AG04450 (cell line): ENCODE measurements at regions not wholly inside any gene's neighbourhood (a gene's known extent, or its start where the extent isn't known, plus 50 kb on each side); places are given as distances from the start of the nearest gene placed in this dataset.

Experiments used
- CTCF ChIA-PET: fragments of 300-600, 350-600 bp; formaldehyde crosslinking; extraction: SDS; loops from one replicate; lab custom pipeline; 2022; ENCODE audit warnings: antibody characterized with exemption, inconsistent platforms; lab: Charles Lee
- POLR2A ChIA-PET: fragments of 350-600 bp; formaldehyde crosslinking; extraction: SDS; loops from one replicate; lab custom pipeline; 2021; ENCODE audit warnings: antibody characterized with exemption, inconsistent platforms; lab: Yijun Ruan, JAX
- DNase-seq: peaks from one replicate; pipeline ENCODE4 v3.0.0-alpha.2; 2011; ENCODE audit warnings: low read depth, low spot score
- H3K27ac ChIP-seq: one replicate; pipeline ENCODE4 v1.5.1; 2012; ENCODE audit warnings: low read depth, low read length, control low read depth
- H3K27me3 ChIP-seq: one replicate; pipeline ENCODE4 v1.6.0; 2012; ENCODE audit warnings: low read length; ENCODE audit not compliant: control insufficient read depth, insufficient read depth
- H3K4me3 ChIP-seq: 2 replicates; pipeline ENCODE4 v1.5.1; 2011; ENCODE audit warnings: mild to moderate bottlenecking, low read depth, low read length, control low read depth
- H3K9me3 ChIP-seq: 2 replicates; pipeline ENCODE4 v1.5.1; 2012; ENCODE audit warnings: low read length; ENCODE audit not compliant: control insufficient read depth, insufficient read depth
- TF ChIP-seq, protein P1 (sequence below): IDR thresholded peaks from 2 replicates; pipeline ENCODE4 v1.5.1; 2011; ENCODE audit warnings: low read depth, low read length, control low read depth, inconsistent platforms

DNA sequence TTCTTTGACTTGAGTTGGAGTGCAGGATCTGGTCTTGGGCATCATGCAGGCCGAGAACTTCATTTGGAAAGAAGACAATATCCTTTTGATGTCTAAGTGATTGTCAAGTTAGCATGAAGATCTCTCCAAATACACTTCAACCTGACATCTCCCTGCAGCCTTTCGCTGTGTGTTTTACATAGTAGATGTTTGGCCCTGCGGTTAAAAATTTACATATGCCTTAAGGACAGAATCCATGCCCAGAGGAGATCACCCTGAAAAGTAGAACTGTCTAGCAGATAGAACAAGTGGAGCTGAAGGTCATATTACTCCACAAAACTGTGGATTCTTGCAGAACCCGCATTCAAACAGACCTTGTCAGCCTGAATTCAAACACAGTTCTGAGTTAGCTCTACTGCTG, 409.9 kb downstream of the LPIN1 start:
- DNase-seq: no peak
- Histone ChIP-seq H3K9me3 (no peaks in the 10 kb centered on the region), H3K4me3 (no peak overlapping the region), H3K27ac (no peak overlapping the region), H3K27me3 (no peaks in the 10 kb centered on the region)
- CTCF ChIA-PET: interaction anchor here (1.4 kb wide), 1 partner anchor 775 kb away, joined by 4 read pairs; no protein-coding TSS in a partner anchor
- POLR2A ChIA-PET: interaction anchor here (2.0 kb wide), 1 partner anchor 13 kb away, joined by 4 read pairs; no protein-coding TSS in a partner anchor
- TF ChIP-seq, protein P1, sequence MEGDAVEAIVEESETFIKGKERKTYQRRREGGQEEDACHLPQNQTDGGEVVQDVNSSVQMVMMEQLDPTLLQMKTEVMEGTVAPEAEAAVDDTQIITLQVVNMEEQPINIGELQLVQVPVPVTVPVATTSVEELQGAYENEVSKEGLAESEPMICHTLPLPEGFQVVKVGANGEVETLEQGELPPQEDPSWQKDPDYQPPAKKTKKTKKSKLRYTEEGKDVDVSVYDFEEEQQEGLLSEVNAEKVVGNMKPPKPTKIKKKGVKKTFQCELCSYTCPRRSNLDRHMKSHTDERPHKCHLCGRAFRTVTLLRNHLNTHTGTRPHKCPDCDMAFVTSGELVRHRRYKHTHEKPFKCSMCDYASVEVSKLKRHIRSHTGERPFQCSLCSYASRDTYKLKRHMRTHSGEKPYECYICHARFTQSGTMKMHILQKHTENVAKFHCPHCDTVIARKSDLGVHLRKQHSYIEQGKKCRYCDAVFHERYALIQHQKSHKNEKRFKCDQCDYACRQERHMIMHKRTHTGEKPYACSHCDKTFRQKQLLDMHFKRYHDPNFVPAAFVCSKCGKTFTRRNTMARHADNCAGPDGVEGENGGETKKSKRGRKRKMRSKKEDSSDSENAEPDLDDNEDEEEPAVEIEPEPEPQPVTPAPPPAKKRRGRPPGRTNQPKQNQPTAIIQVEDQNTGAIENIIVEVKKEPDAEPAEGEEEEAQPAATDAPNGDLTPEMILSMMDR: no peak

DNA sequence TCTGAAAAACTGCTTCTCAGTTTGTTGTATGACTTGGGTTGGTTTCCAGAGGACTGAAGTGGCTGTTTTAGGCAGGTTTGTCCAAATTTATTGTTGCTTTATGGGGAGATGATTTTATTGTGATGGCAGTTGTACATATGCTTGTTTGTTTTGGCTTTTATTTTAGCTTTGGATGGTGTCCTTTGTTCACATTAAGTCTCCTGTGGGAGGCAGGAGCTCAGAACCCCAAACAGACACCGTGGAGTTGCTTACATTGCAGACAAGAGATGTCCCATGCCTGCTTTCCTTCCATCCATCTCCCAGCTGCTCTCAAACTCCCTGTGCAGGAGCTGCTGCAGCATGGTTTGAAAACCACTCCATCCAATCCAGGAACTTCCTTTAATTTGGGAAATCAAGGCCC, 414.7 kb downstream of the LPIN1 start:
- no peak overlapping the region for H3K27ac ChIP-seq
- no peak for DNase-seq
- no peaks in the 10 kb centered on the region for H3K9me3 ChIP-seq
- TF ChIP-seq, protein P1: no peak
- POLR2A ChIA-PET: no interaction called here
- CTCF ChIA-PET: no interaction called here
- no peak overlapping the region for H3K4me3 ChIP-seq
- no peaks in the 10 kb centered on the region for H3K27me3 ChIP-seq

DNA sequence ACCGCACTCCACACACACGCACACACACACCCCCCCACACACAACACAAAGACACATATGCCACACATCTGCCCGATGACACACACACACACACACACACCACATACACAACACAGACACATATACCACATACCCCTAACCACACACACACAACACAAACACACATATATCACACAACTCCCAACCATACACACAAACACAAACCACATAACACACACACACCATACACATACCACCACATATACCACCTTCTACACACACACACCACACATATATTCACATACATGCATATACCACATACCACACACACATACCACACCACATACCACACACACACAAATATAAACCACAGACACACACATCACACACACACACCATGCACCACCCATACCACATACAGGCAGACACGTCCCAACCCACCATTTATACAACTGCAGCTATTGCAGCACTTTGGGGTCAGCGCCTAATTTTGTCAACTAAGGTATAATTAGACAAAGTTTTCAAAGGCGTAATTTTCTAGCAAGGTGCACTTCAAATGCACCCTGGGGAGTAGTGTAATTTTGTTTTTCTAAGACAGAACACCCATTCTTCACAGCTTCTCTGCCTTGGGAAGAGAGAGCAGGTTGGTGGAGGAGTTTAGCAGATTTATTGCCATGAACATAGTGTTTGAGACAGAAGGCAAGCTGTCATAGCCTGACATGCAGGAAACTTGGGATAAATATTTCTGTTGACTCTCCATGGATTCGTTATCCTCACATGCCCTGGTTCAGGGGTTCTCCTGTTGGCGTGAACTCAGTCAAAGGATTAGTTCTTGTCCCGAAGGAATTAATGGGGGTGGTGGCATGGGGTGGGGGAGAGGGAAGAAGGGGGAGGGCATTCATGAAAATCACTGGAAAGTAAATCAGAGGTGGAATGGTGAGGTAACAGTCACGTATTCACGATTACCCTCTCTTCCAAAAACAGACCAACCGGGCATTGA, 416.1 kb downstream of the LPIN1 start:
- DNase-seq: no peak
- H3K9me3 ChIP-seq: no peaks in the 10 kb centered on the region
- H3K4me3 ChIP-seq: no peak overlapping the region
- ChIA-PET POLR2A (no interaction called here), CTCF (interaction anchor here (0.7 kb wide), 1 partner anchor 157 kb away, joined by 4 read pairs; no protein-coding TSS in a partner anchor)
- H3K27ac ChIP-seq: no peak overlapping the region
- TF ChIP-seq, protein P1: no peak
- H3K27me3 ChIP-seq: no peaks in the 10 kb centered on the region

DNA sequence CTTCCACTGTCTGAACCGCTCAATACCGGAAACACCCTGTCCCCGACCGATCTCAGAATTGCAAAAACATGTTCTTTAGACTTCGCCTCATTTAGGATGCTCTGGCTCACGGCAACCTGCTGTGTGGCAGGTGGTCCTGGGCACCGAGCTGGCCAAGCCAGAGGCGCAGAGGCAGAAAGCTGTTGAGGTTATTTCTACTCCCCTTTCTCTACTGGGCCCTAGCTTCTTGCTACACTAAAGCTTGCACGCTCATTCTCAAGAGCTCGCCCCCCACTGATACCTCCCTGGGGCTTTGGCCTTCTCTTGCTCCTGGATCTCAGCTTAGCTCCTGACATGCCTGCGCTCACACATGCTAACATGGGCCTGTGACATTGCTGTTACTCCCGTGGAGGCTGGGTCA, 417.4 kb downstream of the LPIN1 start:
- DNase-seq: no peak
- Histone ChIP-seq H3K27ac (no peak overlapping the region), H3K4me3 (no peak overlapping the region), H3K9me3 (no peaks in the 10 kb centered on the region), H3K27me3 (no peaks in the 10 kb centered on the region)
- TF ChIP-seq, protein P1: no peak
- ChIA-PET CTCF (no interaction called here), POLR2A (no interaction called here)

DNA sequence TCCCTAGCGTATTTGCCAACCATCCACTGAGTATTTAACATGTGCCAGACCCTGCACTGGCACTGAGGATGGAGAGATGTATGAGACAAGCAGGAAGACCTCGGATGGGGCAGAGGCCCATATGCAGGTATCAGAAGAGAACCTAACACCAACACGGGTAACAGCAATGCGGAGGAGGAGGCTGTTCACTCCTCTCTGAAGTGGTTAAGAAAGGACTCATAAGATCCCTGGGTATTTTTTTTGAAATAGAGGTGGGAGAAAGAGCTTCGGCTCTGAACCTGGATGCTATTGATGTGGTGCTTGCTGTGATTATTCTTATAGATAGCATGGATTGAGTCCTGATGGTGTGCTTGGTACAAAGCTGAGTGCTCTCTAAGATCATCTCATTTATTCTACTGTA, 418.3 kb downstream of the LPIN1 start:
- TF ChIP-seq, protein P1: no peak

More for the DNA sequence above, 418.3 kb downstream of the LPIN1 start:
- ChIA-PET CTCF (interaction anchor here (0.6 to 1.0 kb wide), 2 partner anchors 301 to 842 kb away, joined by 4 read pairs; no protein-coding TSS in a partner anchor), POLR2A (no interaction called here)
- DNase-seq: no peak
- H3K4me3 ChIP-seq: no peak overlapping the region
- H3K27ac ChIP-seq: no peak overlapping the region
- no peaks in the 10 kb centered on the region for H3K9me3 ChIP-seq
- no peaks in the 10 kb centered on the region for H3K27me3 ChIP-seq
